OCI-LY1 (cell line): ENCODE measurements at regions not wholly inside any gene's neighbourhood (a gene's known extent, or its start where the extent isn't known, plus 50 kb on each side); places are given as distances from the start of the nearest gene placed in this dataset.
"Not testable (repeated sequence)": the region's sequence is repeated elsewhere in the genome, so short reads cannot be mapped to it uniquely, and the experiment has no call there.

Experiments
- H2AFZ ChIP-seq: fragments of 200-600 bp; sonication (generic), shearing (Covaris generic); 2 replicates; pipeline ENCODE4 v1.6.0; 2014; ENCODE audit warnings: antibody characterized with exemption, mild to moderate bottlenecking, low read length
- H3F3A ChIP-seq: fragments of 200-600 bp; sonication (generic), shearing (Covaris generic); 2 replicates; pipeline ENCODE4 v1.6.0; 2014; ENCODE audit warnings: mild to moderate bottlenecking, antibody characterized with exemption, low read length, moderate library complexity; ENCODE audit not compliant: insufficient read depth
- H3K27ac ChIP-seq: fragments of 200-600 bp; sonication (generic); 2 replicates; pipeline ENCODE4 v1.5.1; 2014; ENCODE audit warnings: low read length, mixed run types, mild to moderate bottlenecking, low read depth; ENCODE audit not compliant: poor library complexity, severe bottlenecking
- H3K27me3 ChIP-seq: fragments of 200-600 bp; sonication (generic); 2 replicates; pipeline ENCODE4 v1.6.0; 2014; ENCODE audit warnings: antibody characterized with exemption, mild to moderate bottlenecking, low read length, moderate library complexity; ENCODE audit not compliant: insufficient read depth
- H3K36me3 ChIP-seq: fragments of 200-600 bp; sonication (generic); 2 replicates; pipeline ENCODE4 v1.6.1; 2014; ENCODE audit warnings: mild to moderate bottlenecking, antibody characterized with exemption, low read length, moderate library complexity, mixed read lengths; ENCODE audit not compliant: insufficient read depth
- H3K4me1 ChIP-seq: fragments of 200-600 bp; sonication (generic); 2 replicates; pipeline ENCODE4 v1.5.1; 2014; ENCODE audit warnings: mild to moderate bottlenecking, low read length, moderate library complexity; ENCODE audit not compliant: insufficient read depth, severe bottlenecking
- H3K4me2 ChIP-seq: fragments of 200-600 bp; sonication (generic), shearing (Covaris generic); 2 replicates; pipeline ENCODE4 v1.6.1; 2014; ENCODE audit warnings: low read length
- H3K4me3 ChIP-seq: fragments of 200-600 bp; sonication (generic); 2 replicates; pipeline ENCODE4 v1.5.1; 2014; ENCODE audit warnings: low read length, low read depth, mild to moderate bottlenecking, mixed read lengths; ENCODE audit not compliant: poor library complexity, severe bottlenecking
- H3K79me2 ChIP-seq: fragments of 200-600 bp; shearing (Covaris generic); 2 replicates; pipeline ENCODE4 v1.6.1; 2016; ENCODE audit warnings: mixed run types, low read length, mixed read lengths; ENCODE audit not compliant: insufficient read depth
- H3K9ac ChIP-seq: fragments of 200-600 bp; sonication (generic), shearing (Covaris generic); 2 replicates; pipeline ENCODE4 v1.6.1; 2014; ENCODE audit warnings: mild to moderate bottlenecking, low read length, mixed read lengths
- H3K9me2 ChIP-seq: fragments of 200-600 bp; sonication (generic), shearing (Covaris generic); 2 replicates; pipeline ENCODE4 v1.6.1; 2014; ENCODE audit warnings: low read depth, mild to moderate bottlenecking, low read length, mixed read lengths
- H3K9me3 ChIP-seq: fragments of 200-600 bp; shearing (Covaris generic); 2 replicates; pipeline ENCODE4 v1.6.1; 2014; ENCODE audit warnings: low read length, mixed read lengths
- H4K20me1 ChIP-seq: fragments of 200-600 bp; sonication (generic), shearing (Covaris generic); 2 replicates; pipeline ENCODE4 v1.6.0; 2016; ENCODE audit warnings: mild to moderate bottlenecking, low read length; ENCODE audit not compliant: insufficient read depth
- EZH2 ChIP-seq: fragments of 200-600 bp; sonication (generic), shearing (Covaris generic); IDR thresholded peaks from 2 replicates; pipeline ENCODE4 v1.8.0; 2017; ENCODE audit warnings: borderline replicate concordance, mixed run types, mild to moderate bottlenecking, antibody characterized with exemption, low read length, moderate library complexity, mixed read lengths
- TF ChIP-seq, protein P1 (sequence below): fragments of 200-600 bp; sonication (generic), shearing (Covaris generic); IDR thresholded peaks from 2 replicates; pipeline ENCODE4 v1.5.1; 2017; ENCODE audit warnings: mild to moderate bottlenecking, antibody characterized with exemption, low read length, moderate library complexity, mixed read lengths

DNA sequence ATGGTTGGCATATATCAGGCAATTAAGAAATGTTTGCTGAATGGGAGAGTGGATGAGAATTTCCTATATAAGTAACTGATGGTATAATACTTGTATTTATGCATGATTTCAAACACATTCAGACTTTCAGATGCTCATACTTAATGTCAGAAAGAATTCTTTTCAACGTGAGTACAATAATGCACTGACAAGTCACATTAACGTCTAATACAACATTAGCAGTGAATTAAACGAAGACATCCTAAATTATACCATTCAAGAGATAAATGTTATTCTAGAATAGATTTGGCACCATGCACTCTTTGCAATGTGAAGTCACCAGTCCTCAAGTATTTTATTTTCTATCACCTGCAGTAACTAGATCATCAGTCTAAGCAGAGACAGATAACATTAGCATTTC is 712.9 kb downstream of the TLE1 start:
- Histone ChIP-seq H3K4me1 (no peaks in the 10 kb centered on the region), H3K4me2 (no peak overlapping the region), H3K9ac (no peak overlapping the region), H3K9me3 (no peaks in the 10 kb centered on the region), H3K79me2 (no peaks in the 10 kb centered on the region), H3K9me2 (no peaks in the 10 kb centered on the region), H3F3A (no peaks in the 10 kb centered on the region), H3K27ac (no peak overlapping the region), H3K36me3 (no peaks in the 10 kb centered on the region), H4K20me1 (no peaks in the 10 kb centered on the region), H3K27me3 (no peaks in the 10 kb centered on the region), H3K4me3 (no peak overlapping the region), H2AFZ (no peak overlapping the region)
- TF ChIP-seq EZH2 = no peak
- TF ChIP-seq, protein P1, sequence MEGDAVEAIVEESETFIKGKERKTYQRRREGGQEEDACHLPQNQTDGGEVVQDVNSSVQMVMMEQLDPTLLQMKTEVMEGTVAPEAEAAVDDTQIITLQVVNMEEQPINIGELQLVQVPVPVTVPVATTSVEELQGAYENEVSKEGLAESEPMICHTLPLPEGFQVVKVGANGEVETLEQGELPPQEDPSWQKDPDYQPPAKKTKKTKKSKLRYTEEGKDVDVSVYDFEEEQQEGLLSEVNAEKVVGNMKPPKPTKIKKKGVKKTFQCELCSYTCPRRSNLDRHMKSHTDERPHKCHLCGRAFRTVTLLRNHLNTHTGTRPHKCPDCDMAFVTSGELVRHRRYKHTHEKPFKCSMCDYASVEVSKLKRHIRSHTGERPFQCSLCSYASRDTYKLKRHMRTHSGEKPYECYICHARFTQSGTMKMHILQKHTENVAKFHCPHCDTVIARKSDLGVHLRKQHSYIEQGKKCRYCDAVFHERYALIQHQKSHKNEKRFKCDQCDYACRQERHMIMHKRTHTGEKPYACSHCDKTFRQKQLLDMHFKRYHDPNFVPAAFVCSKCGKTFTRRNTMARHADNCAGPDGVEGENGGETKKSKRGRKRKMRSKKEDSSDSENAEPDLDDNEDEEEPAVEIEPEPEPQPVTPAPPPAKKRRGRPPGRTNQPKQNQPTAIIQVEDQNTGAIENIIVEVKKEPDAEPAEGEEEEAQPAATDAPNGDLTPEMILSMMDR = no peak

DNA sequence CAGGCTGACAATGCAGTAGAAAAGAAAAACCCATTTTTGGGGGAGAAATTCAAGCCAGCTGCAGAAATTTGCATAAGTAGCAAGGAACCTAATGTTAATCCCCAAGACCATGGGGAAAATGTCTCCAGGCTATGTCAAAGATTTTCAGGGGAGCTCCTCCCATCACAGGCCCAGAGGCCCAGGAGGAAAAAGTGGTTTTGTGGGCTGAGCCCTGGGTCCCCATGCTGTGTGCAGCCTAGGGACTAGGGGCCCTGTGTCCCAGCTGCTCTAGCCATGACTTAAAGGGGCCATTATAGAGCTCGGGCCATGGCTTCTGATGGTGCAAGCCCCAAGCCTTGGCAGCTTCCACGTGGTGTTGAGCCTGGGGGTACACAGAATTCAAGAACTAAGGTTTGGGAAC is 719.0 kb downstream of the TLE1 start:
- not testable (repeated sequence) for H3F3A ChIP-seq, H3K79me2 ChIP-seq, H3K9me3 ChIP-seq, H3K4me2 ChIP-seq, H3K27me3 ChIP-seq, H3K36me3 ChIP-seq, H4K20me1 ChIP-seq, H3K4me1 ChIP-seq, H3K9me2 ChIP-seq, H3K27ac ChIP-seq, H3K9ac ChIP-seq, H2AFZ ChIP-seq, H3K4me3 ChIP-seq

DNA sequence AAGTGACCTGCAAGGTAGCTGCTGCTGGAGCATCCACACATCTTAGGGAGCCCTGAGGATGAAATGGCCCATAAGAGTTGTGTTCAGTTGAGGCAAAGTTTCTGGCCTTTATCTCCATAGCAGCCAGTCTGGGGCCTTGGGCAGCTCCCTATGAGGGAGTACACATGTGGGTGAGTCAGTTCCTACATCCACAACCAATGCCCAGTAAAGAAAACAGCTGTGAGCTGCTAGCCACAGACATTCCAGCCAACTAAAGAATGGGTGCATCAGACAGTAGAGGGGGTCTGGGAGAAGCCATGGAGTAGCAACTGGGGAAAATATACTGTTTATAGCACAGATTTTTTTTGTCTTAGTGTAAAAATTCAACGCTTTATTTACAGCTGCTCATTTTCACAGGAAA is 720.7 kb downstream of the TLE1 start:
- no peaks in the 10 kb centered on the region for H3K9me2 ChIP-seq
- H3K36me3 ChIP-seq = no peaks in the 10 kb centered on the region
- no peaks in the 10 kb centered on the region for H3F3A ChIP-seq
- no peaks in the 10 kb centered on the region for H4K20me1 ChIP-seq
- H3K4me2 ChIP-seq = no peak overlapping the region
- H3K27me3 ChIP-seq = no peaks in the 10 kb centered on the region
- H3K4me3 ChIP-seq = no peak overlapping the region
- TF ChIP-seq, protein P1 = no peak
- TF ChIP-seq EZH2 = no peak
- no peaks in the 10 kb centered on the region for H3K4me1 ChIP-seq
- H3K79me2 ChIP-seq = no peaks in the 10 kb centered on the region
- no peaks in the 10 kb centered on the region for H3K9me3 ChIP-seq
- no peak overlapping the region for H3K27ac ChIP-seq
- H3K9ac ChIP-seq = no peak overlapping the region
- H2AFZ ChIP-seq = no peak overlapping the region

DNA sequence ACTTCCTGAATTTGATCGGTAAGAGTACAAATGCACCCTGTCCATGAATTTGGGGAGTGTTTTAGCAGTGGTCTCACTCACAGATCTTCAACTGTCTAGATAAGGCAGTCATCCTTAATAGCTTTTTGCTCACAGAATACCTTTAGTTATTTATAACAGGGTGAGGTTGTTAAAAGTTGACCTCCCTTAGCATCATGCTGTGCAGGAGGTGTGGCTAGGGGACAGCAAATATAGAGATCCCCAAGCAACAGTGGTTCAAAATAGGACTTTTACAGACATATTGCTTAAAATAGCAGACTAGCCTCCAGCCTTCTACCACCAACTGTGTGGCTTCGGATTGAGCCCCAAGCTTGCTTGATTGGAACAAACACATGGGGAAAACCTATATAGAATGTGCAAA is 724.4 kb downstream of the TLE1 start:
- no peaks in the 10 kb centered on the region for H3K27me3 ChIP-seq
- no peaks in the 10 kb centered on the region for H3K4me1 ChIP-seq
- no peaks in the 10 kb centered on the region for H3K9me3 ChIP-seq
- no peak overlapping the region for H2AFZ ChIP-seq
- H3K79me2 ChIP-seq = no peaks in the 10 kb centered on the region
- no peak overlapping the region for H3K27ac ChIP-seq
- H3K4me2 ChIP-seq = no peak overlapping the region
- no peak overlapping the region for H3K9ac ChIP-seq
- H3K9me2 ChIP-seq = no peaks in the 10 kb centered on the region
- no peak overlapping the region for H3K4me3 ChIP-seq
- no peaks in the 10 kb centered on the region for H4K20me1 ChIP-seq
- TF ChIP-seq, protein P1 = no peak
- no peak for TF ChIP-seq EZH2
- H3K36me3 ChIP-seq = no peaks in the 10 kb centered on the region
- no peaks in the 10 kb centered on the region for H3F3A ChIP-seq
